K562 (cell line): ENCODE measurements at regions not wholly inside any gene's neighbourhood (a gene's known extent, or its start where the extent isn't known, plus 50 kb on each side); places are given as distances from the start of the nearest gene placed in this dataset.
A peak's percentile ranks its signal among the peaks of the same experiment; 100 is the strongest.

Experiments
- FOXM1 ChIP-seq, 2 experiments: fragments of 450-650 bp in 1 of 2; sonication (generic) in 1 of 2; formaldehyde crosslinking in 1 of 2; IDR thresholded peaks; 2 replicates each; pipeline versions ENCODE4 v1.6.1 to v1.9.0; 2017 to 2022; ENCODE audit warnings: low read depth in 2 of 2, mild to moderate bottlenecking in 2 of 2, missing genetic modification reagents in 1 of 2, moderate library complexity in 1 of 2
- FOXP1 ChIP-seq: sonication (generic); formaldehyde crosslinking; IDR thresholded peaks from 2 replicates; pipeline ENCODE4 v1.8.0; 2022; ENCODE audit warnings: mild to moderate bottlenecking, missing genetic modification reagents
- KAT8 ChIP-seq: fragments of 450-650 bp; IDR thresholded peaks from 2 replicates; pipeline ENCODE4 v1.6.1; 2016; ENCODE audit warnings: low read depth, mild to moderate bottlenecking
- NFYB ChIP-seq: IDR thresholded peaks from 2 replicates; pipeline ENCODE4 v1.6.1; 2011; ENCODE audit warnings: mild to moderate bottlenecking, moderate library complexity; ENCODE audit not compliant: insufficient read length; ENCODE audit errors: extremely low read depth
- ZNF12 ChIP-seq: sonication (generic); formaldehyde crosslinking; IDR thresholded peaks from 2 replicates; pipeline ENCODE4 v1.4.0; 2020; ENCODE audit warnings: mild to moderate bottlenecking, missing genetic modification reagents
- ZNF143 ChIP-seq: sonication (generic); formaldehyde crosslinking; IDR thresholded peaks from 2 replicates; pipeline ENCODE4 v1.9.0; 2022; ENCODE audit warnings: mild to moderate bottlenecking, missing genetic modification reagents
- TF ChIP-seq, protein P1 (sequence below), 2 experiments: fragments of 450-650 bp in 1 of 2; sonication (generic) in 1 of 2; formaldehyde crosslinking in 1 of 2; IDR thresholded peaks; 2 replicates each; pipeline versions ENCODE4 v1.7.1 to v1.9.0; 2016 to 2022; ENCODE audit warnings: inconsistent platforms in 1 of 2, mild to moderate bottlenecking in 1 of 2, missing genetic modification reagents in 1 of 2
- TF ChIP-seq, protein P2 (sequence below): sonication (generic); formaldehyde crosslinking; IDR thresholded peaks from 2 replicates; pipeline ENCODE4 v1.4.0; 2020; ENCODE audit warnings: mild to moderate bottlenecking, missing genetic modification reagents
- TF ChIP-seq, protein P3 (sequence below): sonication (generic); formaldehyde crosslinking; IDR thresholded peaks from 2 replicates; pipeline ENCODE4 v1.8.0; 2023; ENCODE audit warnings: mild to moderate bottlenecking, missing genetic modification reagents

DNA sequence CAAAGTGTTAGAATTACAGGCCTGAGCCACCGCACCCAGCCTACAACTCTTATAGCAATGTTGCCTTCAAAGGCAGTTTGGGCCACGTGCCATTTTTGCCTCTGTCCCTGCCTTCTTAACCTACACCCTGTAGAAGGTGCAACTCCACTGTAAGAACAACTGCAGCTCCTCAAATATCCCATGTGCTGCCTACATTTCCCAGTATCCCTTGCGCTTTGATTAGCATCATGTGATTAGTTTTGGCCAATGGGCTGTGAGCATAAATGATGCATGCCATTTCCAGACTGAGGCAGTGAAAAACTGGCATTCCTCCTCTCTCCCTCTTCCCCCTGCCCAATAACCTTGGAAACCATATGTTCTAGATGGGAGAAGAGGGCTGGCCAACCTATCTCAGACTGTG lies 75.2 kb upstream of the MRI1 start (continued):
- TF ChIP-seq, protein P1, sequence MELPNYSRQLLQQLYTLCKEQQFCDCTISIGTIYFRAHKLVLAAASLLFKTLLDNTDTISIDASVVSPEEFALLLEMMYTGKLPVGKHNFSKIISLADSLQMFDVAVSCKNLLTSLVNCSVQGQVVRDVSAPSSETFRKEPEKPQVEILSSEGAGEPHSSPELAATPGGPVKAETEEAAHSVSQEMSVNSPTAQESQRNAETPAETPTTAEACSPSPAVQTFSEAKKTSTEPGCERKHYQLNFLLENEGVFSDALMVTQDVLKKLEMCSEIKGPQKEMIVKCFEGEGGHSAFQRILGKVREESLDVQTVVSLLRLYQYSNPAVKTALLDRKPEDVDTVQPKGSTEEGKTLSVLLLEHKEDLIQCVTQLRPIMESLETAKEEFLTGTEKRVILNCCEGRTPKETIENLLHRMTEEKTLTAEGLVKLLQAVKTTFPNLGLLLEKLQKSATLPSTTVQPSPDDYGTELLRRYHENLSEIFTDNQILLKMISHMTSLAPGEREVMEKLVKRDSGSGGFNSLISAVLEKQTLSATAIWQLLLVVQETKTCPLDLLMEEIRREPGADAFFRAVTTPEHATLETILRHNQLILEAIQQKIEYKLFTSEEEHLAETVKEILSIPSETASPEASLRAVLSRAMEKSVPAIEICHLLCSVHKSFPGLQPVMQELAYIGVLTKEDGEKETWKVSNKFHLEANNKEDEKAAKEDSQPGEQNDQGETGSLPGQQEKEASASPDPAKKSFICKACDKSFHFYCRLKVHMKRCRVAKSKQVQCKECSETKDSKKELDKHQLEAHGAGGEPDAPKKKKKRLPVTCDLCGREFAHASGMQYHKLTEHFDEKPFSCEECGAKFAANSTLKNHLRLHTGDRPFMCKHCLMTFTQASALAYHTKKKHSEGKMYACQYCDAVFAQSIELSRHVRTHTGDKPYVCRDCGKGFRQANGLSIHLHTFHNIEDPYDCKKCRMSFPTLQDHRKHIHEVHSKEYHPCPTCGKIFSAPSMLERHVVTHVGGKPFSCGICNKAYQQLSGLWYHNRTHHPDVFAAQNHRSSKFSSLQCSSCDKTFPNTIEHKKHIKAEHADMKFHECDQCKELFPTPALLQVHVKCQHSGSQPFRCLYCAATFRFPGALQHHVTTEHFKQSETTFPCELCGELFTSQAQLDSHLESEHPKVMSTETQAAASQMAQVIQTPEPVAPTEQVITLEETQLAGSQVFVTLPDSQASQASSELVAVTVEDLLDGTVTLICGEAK (IDR thresholded peaks at IDR 0.05): no peak
- TF ChIP-seq, protein P1 (CRISPR knock-in tag; IDR thresholded peaks at IDR 0.05): no peak
- TF ChIP-seq FOXM1 (IDR thresholded peaks at IDR 0.05; ENCODE audit: low read depth) (no peak), FOXM1 (CRISPR knock-in tag; IDR thresholded peaks at IDR 0.05; ENCODE audit: low read depth) (no peak), KAT8 (no peak), NFYB (peak; percentile 19), ZNF12 (0 out of 2 replicates have a peak, but pooled peaks have one; percentile 28), ZNF143 (CRISPR knock-in tag) (peak; percentile 83), FOXP1 (CRISPR knock-in tag) (0 out of 2 replicates have a peak, but pooled peaks have one; percentile 29)
- TF ChIP-seq, protein P2, sequence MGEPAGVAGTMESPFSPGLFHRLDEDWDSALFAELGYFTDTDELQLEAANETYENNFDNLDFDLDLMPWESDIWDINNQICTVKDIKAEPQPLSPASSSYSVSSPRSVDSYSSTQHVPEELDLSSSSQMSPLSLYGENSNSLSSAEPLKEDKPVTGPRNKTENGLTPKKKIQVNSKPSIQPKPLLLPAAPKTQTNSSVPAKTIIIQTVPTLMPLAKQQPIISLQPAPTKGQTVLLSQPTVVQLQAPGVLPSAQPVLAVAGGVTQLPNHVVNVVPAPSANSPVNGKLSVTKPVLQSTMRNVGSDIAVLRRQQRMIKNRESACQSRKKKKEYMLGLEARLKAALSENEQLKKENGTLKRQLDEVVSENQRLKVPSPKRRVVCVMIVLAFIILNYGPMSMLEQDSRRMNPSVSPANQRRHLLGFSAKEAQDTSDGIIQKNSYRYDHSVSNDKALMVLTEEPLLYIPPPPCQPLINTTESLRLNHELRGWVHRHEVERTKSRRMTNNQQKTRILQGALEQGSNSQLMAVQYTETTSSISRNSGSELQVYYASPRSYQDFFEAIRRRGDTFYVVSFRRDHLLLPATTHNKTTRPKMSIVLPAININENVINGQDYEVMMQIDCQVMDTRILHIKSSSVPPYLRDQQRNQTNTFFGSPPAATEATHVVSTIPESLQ: no peak
- TF ChIP-seq, protein P3, sequence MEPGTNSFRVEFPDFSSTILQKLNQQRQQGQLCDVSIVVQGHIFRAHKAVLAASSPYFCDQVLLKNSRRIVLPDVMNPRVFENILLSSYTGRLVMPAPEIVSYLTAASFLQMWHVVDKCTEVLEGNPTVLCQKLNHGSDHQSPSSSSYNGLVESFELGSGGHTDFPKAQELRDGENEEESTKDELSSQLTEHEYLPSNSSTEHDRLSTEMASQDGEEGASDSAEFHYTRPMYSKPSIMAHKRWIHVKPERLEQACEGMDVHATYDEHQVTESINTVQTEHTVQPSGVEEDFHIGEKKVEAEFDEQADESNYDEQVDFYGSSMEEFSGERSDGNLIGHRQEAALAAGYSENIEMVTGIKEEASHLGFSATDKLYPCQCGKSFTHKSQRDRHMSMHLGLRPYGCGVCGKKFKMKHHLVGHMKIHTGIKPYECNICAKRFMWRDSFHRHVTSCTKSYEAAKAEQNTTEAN (CRISPR knock-in tag): no peak
